Progenitor cell of endocrine pancreas (in vitro differentiated cells): ENCODE measurements at regions not wholly inside any gene's neighbourhood (a gene's known extent, or its start where the extent isn't known, plus 50 kb on each side); places are given as distances from the start of the nearest gene placed in this dataset.
A peak's percentile ranks its signal among the peaks of the same experiment; 100 is the strongest.

Source experiments
- DNase-seq: peaks from one replicate; pipeline ENCODE4 v3.0.0; 2021; ENCODE audit warnings: low spot score; ENCODE audit not compliant: unreplicated experiment
- H3K27ac Mint-ChIP-seq: 2 replicates; pipeline ENCODE4 v1.8.0; 2021; ENCODE audit warnings: mild to moderate bottlenecking, moderate library complexity, mixed read lengths
- H3K27me3 Mint-ChIP-seq: 2 replicates; pipeline ENCODE4 v1.8.0; 2021; ENCODE audit warnings: mixed read lengths
- H3K36me3 Mint-ChIP-seq: 2 replicates; pipeline ENCODE4 v1.8.0; 2022; ENCODE audit warnings: mixed read lengths; ENCODE audit not compliant: insufficient read depth
- H3K4me1 Mint-ChIP-seq: 2 replicates; pipeline ENCODE4 v1.8.0; 2021; ENCODE audit warnings: low read depth, mixed read lengths
- H3K4me3 Mint-ChIP-seq: 2 replicates; pipeline ENCODE4 v1.8.0; 2021; ENCODE audit warnings: low read depth, mild to moderate bottlenecking, moderate library complexity, mixed read lengths
- H3K9me3 Mint-ChIP-seq: 2 replicates; pipeline ENCODE4 v1.8.0; 2021; ENCODE audit warnings: low read depth, mixed read lengths
- CTCF ChIP-seq: fragments of 200-600 bp; sonication (generic); IDR thresholded peaks from one replicate; pipeline ENCODE4 v1.5.0; 2021; ENCODE audit warnings: antibody characterized with exemption, mild to moderate bottlenecking; ENCODE audit not compliant: unreplicated experiment

GRCh38 chr2:37869771-37870170 is 55.3 kb upstream of the RMDN2 start:
- no peak overlapping the region for H3K4me3 Mint-ChIP-seq
- DNase-seq: no peak
- H3K9me3 Mint-ChIP-seq: peaks cover 3% of the 10 kb centered on the region
- H3K27ac Mint-ChIP-seq: no peak overlapping the region
- H3K36me3 Mint-ChIP-seq: no peaks in the 10 kb centered on the region
- peaks cover 6% of the 10 kb centered on the region for H3K27me3 Mint-ChIP-seq
- H3K4me1 Mint-ChIP-seq: peaks cover 61% of the 10 kb centered on the region
- no peak for TF ChIP-seq CTCF

- Mint-ChIP-seq H3K4me1 (peaks cover 63% of the 10 kb centered on the region), H3K27ac (no peak overlapping the region), H3K9me3 (peaks cover 4% of the 10 kb centered on the region), H3K4me3 (no peak overlapping the region), H3K27me3 (peaks cover 9% of the 10 kb centered on the region), H3K36me3 (no peaks in the 10 kb centered on the region)
- no peak for DNase-seq
- TF ChIP-seq CTCF: no peak
Measured at GRCh38 chr2:37870829-37871228, 54.3 kb upstream of the RMDN2 start.

GRCh38 chr2:37871456-37872191 is 53.5 kb upstream of the RMDN2 start:
- H3K9me3 Mint-ChIP-seq: peaks cover 4% of the 10 kb centered on the region
- H3K27me3 Mint-ChIP-seq: peaks cover 9% of the 10 kb centered on the region
- DNase-seq: no peak
- TF ChIP-seq CTCF: no peak
- no peak overlapping the region for H3K4me3 Mint-ChIP-seq
- H3K36me3 Mint-ChIP-seq: no peaks in the 10 kb centered on the region
- H3K27ac Mint-ChIP-seq: peak overlapping the region; percentile 33
- peaks cover 61% of the 10 kb centered on the region for H3K4me1 Mint-ChIP-seq

GRCh38 chr2:37872192-37872750 is 52.8 kb upstream of the RMDN2 start:
- no peak overlapping the region for H3K27ac Mint-ChIP-seq
- peaks cover 4% of the 10 kb centered on the region for H3K9me3 Mint-ChIP-seq

GRCh38 chr2:37873229-37873628 is 51.9 kb upstream of the RMDN2 start:
- H3K9me3 Mint-ChIP-seq: peaks cover 4% of the 10 kb centered on the region
- H3K4me1 Mint-ChIP-seq: peaks cover 59% of the 10 kb centered on the region
- H3K27me3 Mint-ChIP-seq: peaks cover 9% of the 10 kb centered on the region
- no peak overlapping the region for H3K4me3 Mint-ChIP-seq
- no peak for TF ChIP-seq CTCF
- no peak overlapping the region for H3K27ac Mint-ChIP-seq
- DNase-seq: no peak
- no peaks in the 10 kb centered on the region for H3K36me3 Mint-ChIP-seq

More at GRCh38 chr2:37872192-37872750, 52.8 kb upstream of the RMDN2 start:
- Mint-ChIP-seq H3K27me3 (peaks cover 9% of the 10 kb centered on the region), H3K4me1 (peaks cover 64% of the 10 kb centered on the region), H3K36me3 (no peaks in the 10 kb centered on the region), H3K4me3 (no peak overlapping the region)
- DNase-seq: no peak
- no peak for TF ChIP-seq CTCF
